ENCODE measurements at regions not wholly inside any gene's neighbourhood (a gene's known extent, or its start where the extent isn't known, plus 50 kb on each side); places are given as distances from the start of the nearest gene placed in this dataset.

DNA sequence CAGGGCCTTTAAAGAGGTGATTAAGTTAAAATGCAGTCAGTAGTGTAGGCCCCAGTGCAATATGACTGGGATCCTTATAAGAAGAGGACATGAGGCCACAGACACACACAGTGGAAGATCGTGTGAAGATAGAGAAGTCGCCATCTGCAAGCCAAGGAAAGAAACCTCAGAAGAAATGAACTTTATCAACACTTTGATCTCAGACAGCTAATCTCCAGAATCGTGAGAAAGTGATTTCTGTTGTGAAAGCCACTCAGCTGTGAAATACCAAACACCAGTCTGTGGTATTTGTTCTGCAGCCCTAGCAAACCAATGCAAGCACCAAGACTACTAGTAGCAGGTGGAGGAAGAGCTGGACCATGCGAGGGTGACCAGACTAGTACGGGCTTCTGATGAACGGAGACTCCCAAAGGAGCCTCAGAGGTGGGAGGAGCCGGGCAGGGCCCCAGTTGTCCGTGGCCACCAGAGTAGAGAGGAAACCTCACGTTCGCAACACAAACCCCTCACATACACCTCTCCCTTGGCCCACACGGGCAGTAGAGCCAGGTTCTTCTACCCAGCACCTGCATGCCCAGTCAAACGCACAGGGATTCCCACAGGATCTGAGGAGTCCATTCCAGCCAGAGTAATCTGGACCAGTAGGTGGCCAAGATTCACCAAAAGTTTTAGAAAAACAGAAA, 243.0 kb downstream of the TTC8 start:
- Mint-ChIP-seq H3K27me3 (ENCODE audit: unreplicated experiment) (no peaks in the 10 kb centered on the region), H3K36me3 (ENCODE audit: insufficient read depth, unreplicated experiment) (no peaks in the 10 kb centered on the region), H3K4me3 (ENCODE audit: low read depth, unreplicated experiment) (no peak overlapping the region), H3K27ac (ENCODE audit: unreplicated experiment) (no peak overlapping the region), H3K4me1 (ENCODE audit: low read depth, unreplicated experiment) (no peaks in the 10 kb centered on the region), H3K9me3 (ENCODE audit: low read depth, unreplicated experiment) (no peaks in the 10 kb centered on the region)
- CTCF ChIA-PET = no interaction called here
- no TSS peak for BruUV-seq (replicated peaks)
- intact Hi-C loops (cut with micrococcal nuclease; ENCODE audit: unreplicated experiment) = no loop called here
- DNase-seq = no peak
- no peak for TF ChIP-seq CTCF (IDR thresholded peaks at IDR 0.05; ENCODE audit: unreplicated experiment)

GRCh38 chr14:89078021-89078795, 253.8 kb downstream of the TTC8 start:
- BruUV-seq (replicated peaks) = no TSS peak
- no peak overlapping the region for H3K4me3 Mint-ChIP-seq (ENCODE audit: low read depth, unreplicated experiment)
- intact Hi-C loops (cut with micrococcal nuclease; ENCODE audit: unreplicated experiment) = no loop called here
- no peak for DNase-seq
- TF ChIP-seq CTCF (IDR thresholded peaks at IDR 0.05; ENCODE audit: unreplicated experiment) = no peak
- H3K27me3 Mint-ChIP-seq (ENCODE audit: unreplicated experiment) = peaks cover 17% of the 10 kb centered on the region
- no peaks in the 10 kb centered on the region for H3K4me1 Mint-ChIP-seq (ENCODE audit: low read depth, unreplicated experiment)
- CTCF ChIA-PET = no interaction called here
- no peaks in the 10 kb centered on the region for H3K36me3 Mint-ChIP-seq (ENCODE audit: insufficient read depth, unreplicated experiment)
- no peak overlapping the region for H3K27ac Mint-ChIP-seq (ENCODE audit: unreplicated experiment)
- no peaks in the 10 kb centered on the region for H3K9me3 Mint-ChIP-seq (ENCODE audit: low read depth, unreplicated experiment)

DNA sequence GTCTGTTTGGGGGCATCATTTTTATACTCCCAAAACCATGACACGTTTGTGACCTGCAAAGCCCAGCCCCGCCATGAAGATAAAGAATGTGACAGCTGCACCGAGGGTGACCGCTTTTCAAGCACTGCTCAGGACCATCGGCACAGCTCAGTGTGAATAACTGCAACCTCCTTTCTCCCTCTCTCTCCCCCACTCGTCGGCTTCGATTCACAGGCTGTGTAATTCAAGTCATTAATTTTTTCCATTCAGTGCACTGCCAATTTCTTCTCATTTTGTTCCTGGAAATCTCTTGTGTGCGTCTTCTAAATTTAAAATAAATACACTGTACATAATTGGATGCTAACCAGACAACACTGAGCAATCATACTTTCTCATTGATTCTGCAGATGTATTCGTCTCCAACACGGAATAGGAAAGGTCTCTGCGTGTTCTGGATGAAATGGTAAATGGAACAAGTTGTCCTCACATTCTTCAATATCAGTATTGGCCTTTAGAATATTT, 260.8 kb downstream of the TTC8 start:
- BruUV-seq (replicated peaks) = no TSS peak
- Mint-ChIP-seq H3K4me3 (ENCODE audit: low read depth, unreplicated experiment) (no peak overlapping the region), H3K9me3 (ENCODE audit: low read depth, unreplicated experiment) (no peaks in the 10 kb centered on the region), H3K27ac (ENCODE audit: unreplicated experiment) (no peak overlapping the region), H3K27me3 (ENCODE audit: unreplicated experiment) (no peaks in the 10 kb centered on the region), H3K4me1 (ENCODE audit: low read depth, unreplicated experiment) (no peaks in the 10 kb centered on the region), H3K36me3 (ENCODE audit: insufficient read depth, unreplicated experiment) (no peaks in the 10 kb centered on the region)
- intact Hi-C loops (cut with micrococcal nuclease; ENCODE audit: unreplicated experiment) = no loop called here
- no peak for DNase-seq
- CTCF ChIA-PET = interaction anchor here (0.5 kb wide), 1 partner anchor 149 kb away, joined by 5 read pairs; no protein-coding TSS in a partner anchor
- TF ChIP-seq CTCF (IDR thresholded peaks at IDR 0.05; ENCODE audit: unreplicated experiment) = no peak

DNA sequence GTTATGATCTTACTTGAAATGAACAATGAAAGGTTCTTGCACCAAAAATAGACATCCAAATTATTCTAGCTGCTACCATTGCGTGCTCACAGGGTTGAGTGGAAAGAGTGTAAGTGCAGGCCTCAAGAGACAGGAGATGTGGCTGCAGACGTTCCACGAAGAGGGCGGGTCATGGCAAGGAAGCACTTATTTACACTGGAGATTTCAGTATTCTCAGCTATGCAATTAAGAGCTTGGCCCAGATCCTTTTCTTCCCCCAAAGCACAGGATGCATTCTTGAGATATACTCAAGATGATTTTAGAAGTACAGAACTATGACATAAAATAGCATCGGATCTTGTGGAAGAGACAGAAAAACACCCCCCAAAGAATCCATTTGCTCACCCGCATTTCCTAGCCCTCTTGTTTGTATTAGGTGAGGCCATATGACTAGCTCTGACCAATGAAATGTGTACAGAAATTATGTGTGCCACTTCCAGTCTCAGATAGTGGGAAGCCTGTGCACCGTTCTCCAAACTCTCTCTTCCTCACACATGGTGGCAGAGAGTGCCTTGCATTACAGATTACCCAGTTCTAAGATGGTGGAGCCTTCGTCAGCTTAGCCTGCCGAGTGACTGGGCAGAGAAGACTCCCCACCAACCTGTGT, 261.4 kb downstream of the TTC8 start:
- Mint-ChIP-seq H3K9me3 (ENCODE audit: low read depth, unreplicated experiment) (no peaks in the 10 kb centered on the region), H3K27me3 (ENCODE audit: unreplicated experiment) (no peaks in the 10 kb centered on the region), H3K27ac (ENCODE audit: unreplicated experiment) (no peak overlapping the region), H3K36me3 (ENCODE audit: insufficient read depth, unreplicated experiment) (no peaks in the 10 kb centered on the region), H3K4me3 (ENCODE audit: low read depth, unreplicated experiment) (no peak overlapping the region), H3K4me1 (ENCODE audit: low read depth, unreplicated experiment) (no peaks in the 10 kb centered on the region)
- CTCF ChIA-PET = no interaction called here
- no TSS peak for BruUV-seq (replicated peaks)
- intact Hi-C loops (cut with micrococcal nuclease; ENCODE audit: unreplicated experiment) = no loop called here
- no peak for TF ChIP-seq CTCF (IDR thresholded peaks at IDR 0.05; ENCODE audit: unreplicated experiment)
- no peak for DNase-seq
